ENCODE measurements at regions not wholly inside any gene's neighbourhood (a gene's known extent, or its start where the extent isn't known, plus 50 kb on each side); places are given as distances from the start of the nearest gene placed in this dataset.

GRCh38 chr1:93749487-93749886, 67.8 kb upstream of the BCAR3 start:
- Histone ChIP-seq H3K4me1 (peaks cover 59% of the 10 kb centered on the region), H3K27me3 (no peaks in the 10 kb centered on the region), H3K9ac (no peak overlapping the region), H3K4me3 (no peak overlapping the region; the same call in 1 of the 2 replicates), H4K20me1 (no peaks in the 10 kb centered on the region), H3K9me3 (peaks cover 14% of the 10 kb centered on the region), H3K36me3 (no peaks in the 10 kb centered on the region), H3K27ac (peak overlapping the region; percentile 85), H3K4me2 (peak overlapping the region; percentile 78)
- TF ChIP-seq Cebpa-rat (IDR thresholded peaks at IDR 0.05) = no peak

GRCh38 chr1:93746021-93746812, 64.6 kb upstream of the BCAR3 start:
- no peaks in the 10 kb centered on the region for H3K36me3 ChIP-seq
- H3K4me1 ChIP-seq = peaks cover 65% of the 10 kb centered on the region
- no peak overlapping the region for H3K9ac ChIP-seq
- no peak for TF ChIP-seq Cebpa-rat (IDR thresholded peaks at IDR 0.05)
- H3K4me2 ChIP-seq = no peak overlapping the region
- no peak overlapping the region for H3K4me3 ChIP-seq
- no peak overlapping the region for H3K27ac ChIP-seq
- no peaks in the 10 kb centered on the region for H4K20me1 ChIP-seq
- H3K9me3 ChIP-seq = peaks cover 14% of the 10 kb centered on the region
- H3K27me3 ChIP-seq = no peaks in the 10 kb centered on the region

- Histone ChIP-seq H3K27me3 (no peaks in the 10 kb centered on the region), H3K27ac (peak overlapping the region; percentile 42; the same call in 1 of the 2 replicates), H3K36me3 (no peaks in the 10 kb centered on the region), H3K9me3 (peaks cover 14% of the 10 kb centered on the region), H3K9ac (no peak overlapping the region), H3K4me3 (no peak overlapping the region), H4K20me1 (no peaks in the 10 kb centered on the region), H3K4me2 (peak overlapping the region; percentile 8), H3K4me1 (peaks cover 65% of the 10 kb centered on the region)
- no peak for TF ChIP-seq Cebpa-rat (IDR thresholded peaks at IDR 0.05)
These were observed 62.8 kb upstream of the BCAR3 start for GRCh38 chr1:93744299-93744988.

- Histone ChIP-seq H3K27me3 (no peaks in the 10 kb centered on the region), H3K4me1 (peaks cover 65% of the 10 kb centered on the region), H3K4me3 (no peak overlapping the region), H3K9ac (no peak overlapping the region), H3K4me2 (no peak overlapping the region), H4K20me1 (no peaks in the 10 kb centered on the region), H3K9me3 (peaks cover 14% of the 10 kb centered on the region), H3K27ac (no peak overlapping the region), H3K36me3 (no peaks in the 10 kb centered on the region)
- TF ChIP-seq Cebpa-rat (IDR thresholded peaks at IDR 0.05) = no peak
These were observed 61.8 kb upstream of the BCAR3 start for GRCh38 chr1:93743465-93743864.

GRCh38 chr1:93740601-93741031, 59.0 kb upstream of the BCAR3 start:
- H3K4me3 ChIP-seq = no peak overlapping the region

GRCh38 chr1:93740157-93740556, 58.5 kb upstream of the BCAR3 start:
- Histone ChIP-seq H3K27ac (peak overlapping the region; percentile 54; the same call in 1 of the 2 replicates), H3K4me3 (no peak overlapping the region), H4K20me1 (no peaks in the 10 kb centered on the region), H3K27me3 (no peaks in the 10 kb centered on the region), H3K9me3 (no peaks in the 10 kb centered on the region), H3K4me1 (peaks cover 57% of the 10 kb centered on the region), H3K36me3 (no peaks in the 10 kb centered on the region), H3K4me2 (peak overlapping the region; percentile 69), H3K9ac (peak overlapping the region; percentile 23; the same call in 1 of the 2 replicates)
- TF ChIP-seq Cebpa-rat (IDR thresholded peaks at IDR 0.05) = no peak

More at GRCh38 chr1:93740601-93741031, 59.0 kb upstream of the BCAR3 start:
- no peaks in the 10 kb centered on the region for H4K20me1 ChIP-seq
- H3K4me2 ChIP-seq = peak overlapping the region; percentile 69
- H3K27ac ChIP-seq = peak overlapping the region; percentile 54
- no peaks in the 10 kb centered on the region for H3K9me3 ChIP-seq
- TF ChIP-seq Cebpa-rat (IDR thresholded peaks at IDR 0.05) = no peak
- H3K4me1 ChIP-seq = peaks cover 57% of the 10 kb centered on the region
- H3K27me3 ChIP-seq = no peaks in the 10 kb centered on the region
- H3K9ac ChIP-seq = peak overlapping the region; percentile 23; the same call in 1 of the 2 replicates
- no peaks in the 10 kb centered on the region for H3K36me3 ChIP-seq

- H4K20me1 ChIP-seq = no peaks in the 10 kb centered on the region
- no peak overlapping the region for H3K4me3 ChIP-seq
These were observed 57.8 kb upstream of the BCAR3 start for GRCh38 chr1:93739472-93739871.

GRCh38 chr1:93738926-93739325, 57.3 kb upstream of the BCAR3 start:
- peak overlapping the region; percentile 52 for H3K27ac ChIP-seq

More at GRCh38 chr1:93739472-93739871, 57.8 kb upstream of the BCAR3 start:
- peaks cover 50% of the 10 kb centered on the region for H3K4me1 ChIP-seq
- H3K4me2 ChIP-seq = peak overlapping the region; percentile 69
- H3K36me3 ChIP-seq = no peaks in the 10 kb centered on the region
- TF ChIP-seq Cebpa-rat (IDR thresholded peaks at IDR 0.05) = no peak
- H3K27ac ChIP-seq = no peak overlapping the region
- no peaks in the 10 kb centered on the region for H3K27me3 ChIP-seq
- no peaks in the 10 kb centered on the region for H3K9me3 ChIP-seq
- no peak overlapping the region for H3K9ac ChIP-seq

GRCh38 chr1:93738075-93738622, 56.5 kb upstream of the BCAR3 start:
- Histone ChIP-seq H3K36me3 (no peaks in the 10 kb centered on the region), H3K27ac (no peak overlapping the region)
- no peak for TF ChIP-seq Cebpa-rat (IDR thresholded peaks at IDR 0.05)

More at GRCh38 chr1:93738926-93739325, 57.3 kb upstream of the BCAR3 start:
- H3K9ac ChIP-seq = no peak overlapping the region
- H3K4me1 ChIP-seq = peaks cover 45% of the 10 kb centered on the region
- no peak overlapping the region for H3K4me3 ChIP-seq
- no peaks in the 10 kb centered on the region for H3K9me3 ChIP-seq
- no peaks in the 10 kb centered on the region for H3K27me3 ChIP-seq
- TF ChIP-seq Cebpa-rat (IDR thresholded peaks at IDR 0.05) = no peak
- peak overlapping the region; percentile 69 for H3K4me2 ChIP-seq
- H4K20me1 ChIP-seq = no peaks in the 10 kb centered on the region
- H3K36me3 ChIP-seq = no peaks in the 10 kb centered on the region

More at GRCh38 chr1:93738075-93738622, 56.5 kb upstream of the BCAR3 start:
- H3K9ac ChIP-seq = no peak overlapping the region
- no peak overlapping the region for H3K4me3 ChIP-seq
- H3K9me3 ChIP-seq = no peaks in the 10 kb centered on the region
- H3K4me2 ChIP-seq = peak overlapping the region; percentile 69; the same call in 1 of the 2 replicates
- H3K4me1 ChIP-seq = peaks cover 51% of the 10 kb centered on the region
- H4K20me1 ChIP-seq = no peaks in the 10 kb centered on the region
- no peaks in the 10 kb centered on the region for H3K27me3 ChIP-seq

Data from BLaER1 (cell line).